Stomach (tissue), 8 donors: ENCODE measurements at regions not wholly inside any gene's neighbourhood (a gene's known extent, or its start where the extent isn't known, plus 50 kb on each side); places are given as distances from the start of the nearest gene placed in this dataset.

ENCODE experiments used
- DNase-seq, 2 donors: peaks; one replicate each; pipeline versions ENCODE4 v3.0.0 to v3.0.0-alpha.2; 2013 to 2019
- H3K27ac ChIP-seq, 5 donors: fragments of 200-600 bp in 4 of 5; sonication (generic) in 4 of 5; one replicate each; pipeline ENCODE4 v1.5.1; 2013 to 2019; ENCODE audit warnings: mild to moderate bottlenecking in 1 of 5, moderate library complexity in 1 of 5
- H3K27me3 ChIP-seq, 3 donors: fragments of 200-600 bp; sonication (generic); one replicate each; pipeline ENCODE4 v1.5.1; 2017 to 2019; ENCODE audit warnings: mixed run types in 1 of 3
- H3K36me3 ChIP-seq, 4 donors: fragments of 200-600 bp; sonication (generic); 1 replicate in 3 of 4; 2 replicates in 1 of 4; pipeline ENCODE4 v1.5.1; 2016 to 2019
- H3K4me1 ChIP-seq, 4 donors: fragments of 200-600 bp; sonication (generic); one replicate each; pipeline ENCODE4 v1.5.1; 2016 to 2019
- H3K4me3 ChIP-seq, 4 donors: fragments of 200-600 bp; sonication (generic) in 3 of 4; one replicate each; pipeline ENCODE4 v1.5.1; 2016 to 2019; ENCODE audit warnings: mild to moderate bottlenecking in 1 of 4
- H3K9me3 ChIP-seq, 4 donors: fragments of 200-600 bp; sonication (generic); one replicate each; pipeline ENCODE4 v1.5.1; 2016 to 2019
- CTCF ChIP-seq, 7 experiments: fragments of 450-650 bp in 4 of 7; fragments of 200-600 bp in 3 of 7; sonication (generic) in 3 of 7; IDR thresholded peaks; one replicate each; pipeline ENCODE4 v1.5.1; 2016 to 2019; ENCODE audit warnings: antibody characterized with exemption in 7 of 7, control low read depth in 2 of 7, mild to moderate bottlenecking in 1 of 7
- EP300 ChIP-seq: sonication (generic); formaldehyde crosslinking; IDR thresholded peaks from one replicate; pipeline ENCODE4 v1.6.1; 2017; ENCODE audit warnings: antibody characterized with exemption
- POLR2A ChIP-seq, 4 donors: fragments of 450-650 bp; IDR thresholded peaks; one replicate each; pipeline ENCODE4 v1.6.1; 2016; ENCODE audit warnings: antibody characterized with exemption in 4 of 4, control low read depth in 2 of 4, mild to moderate bottlenecking in 1 of 4, moderate library complexity in 1 of 4
- POLR2AphosphoS5 ChIP-seq, 3 donors: sonication (generic); formaldehyde crosslinking; IDR thresholded peaks; one replicate each; pipeline ENCODE4 v1.6.1; 2016; ENCODE audit warnings: antibody characterized with exemption in 3 of 3
- WGBS, 5 donors: extraction: QIAGEN DNeasy Blood & Tissue Kit in 3 of 5; methylation state at CpG; one replicate each; pipeline versions ENCODE4 v1.1.5 to v1.1.7; 2013 to 2018; 5-methylcytosine and 5-hydroxymethylcytosine counted together
- intact Hi-C: fragments of 100-400 bp; cut with DNase I; formaldehyde crosslinking; loops from one replicate; pipeline ENCODE4 v1.15.1; 2023; ENCODE audit warnings: low total_unique reads
- donor health status: healthy with polysubstance abuse.
- donor health status: Bipolar disorder and iron deficiency.
- donor health status: healthy.

- Histone ChIP-seq H3K4me3 (no peak overlapping the region), H3K9me3 (no peaks in the 10 kb centered on the region), H3K4me1 (no peaks in the 10 kb centered on the region), H3K27ac (no peak overlapping the region), H3K27me3 (no peaks in the 10 kb centered on the region), H3K36me3 (no peaks in the 10 kb centered on the region)
- intact Hi-C loops = no loop called here
- DNase-seq = no peak
- 84 to 89% (median 89%) methylated on average over 4 of the region's 4 CpGs for WGBS, 5 donors
- TF ChIP-seq POLR2A (IDR thresholded peaks at IDR 0.05) = no peak
- TF ChIP-seq CTCF (IDR thresholded peaks at IDR 0.05) = no peak
- TF ChIP-seq EP300 = no peak
- TF ChIP-seq POLR2AphosphoS5 (IDR thresholded peaks at IDR 0.05) = no peak
Measured at GRCh38 chr4:177562163-177562562, 119.9 kb upstream of the AGA start.

- H3K27ac ChIP-seq = no peak overlapping the region
- no peak overlapping the region for H3K4me3 ChIP-seq
- H3K4me1 ChIP-seq = no peaks in the 10 kb centered on the region
- TF ChIP-seq POLR2A (IDR thresholded peaks at IDR 0.05) (no peak), POLR2AphosphoS5 (IDR thresholded peaks at IDR 0.05) (no peak), EP300 (no peak), CTCF (IDR thresholded peaks at IDR 0.05) (no peak)
- intact Hi-C loops = no loop called here
- no peaks in the 10 kb centered on the region for H3K9me3 ChIP-seq
- no peak for DNase-seq
- H3K36me3 ChIP-seq = no peaks in the 10 kb centered on the region
- H3K27me3 ChIP-seq = no peaks in the 10 kb centered on the region
- 86 to 100% (median 93%) methylated on average over 1 of the region's 1 CpG for WGBS, 5 donors
Measured at GRCh38 chr4:177562859-177563258, 120.6 kb upstream of the AGA start.

DNA sequence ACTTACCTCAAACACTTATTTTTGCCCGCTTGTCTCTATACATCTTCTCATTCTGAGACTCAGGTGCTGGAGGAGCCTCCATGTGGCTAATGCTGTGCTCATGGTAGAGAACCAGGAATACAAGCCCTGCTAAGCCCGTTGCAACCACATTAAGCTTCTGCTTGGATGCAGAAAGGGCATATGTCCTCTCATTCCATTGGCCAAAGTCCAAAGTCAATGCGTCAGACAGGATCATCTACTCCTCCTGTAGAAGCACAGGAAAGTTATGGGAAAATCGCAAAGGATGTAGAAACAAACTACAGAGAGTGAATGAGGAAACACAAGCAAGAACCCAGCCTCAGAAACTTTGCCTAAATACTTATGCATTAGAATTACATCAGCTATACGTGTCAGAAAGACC, 124.5 kb upstream of the AGA start:
- intact Hi-C loops = no loop called here
- no peaks in the 10 kb centered on the region for H3K27me3 ChIP-seq
- 66 to 73% (median 67%) methylated on average over 5 of the region's 5 CpGs for WGBS, 5 donors
- H3K4me3 ChIP-seq = no peak overlapping the region
- H3K9me3 ChIP-seq = no peaks in the 10 kb centered on the region
- no peak overlapping the region for H3K27ac ChIP-seq
- no peaks in the 10 kb centered on the region for H3K36me3 ChIP-seq
- H3K4me1 ChIP-seq = peaks cover 0 to 7% (median 0%) of the 10 kb centered on the region in 4 donors
- DNase-seq = no peak
- no peak for TF ChIP-seq CTCF (IDR thresholded peaks at IDR 0.05)

GRCh38 chr4:177568931-177569330, 126.7 kb upstream of the AGA start:
- intact Hi-C loops = no loop called here
- WGBS, 5 donors = 79 to 88% (median 82%) methylated on average over 3 of the region's 3 CpGs
- TF ChIP-seq EP300 (no peak), POLR2A (IDR thresholded peaks at IDR 0.05) (no peak), POLR2AphosphoS5 (IDR thresholded peaks at IDR 0.05) (no peak), CTCF (IDR thresholded peaks at IDR 0.05) (no peak)
- Histone ChIP-seq H3K27me3 (no peaks in the 10 kb centered on the region), H3K4me1 (peaks cover 0 to 7% (median 0%) of the 10 kb centered on the region in 4 donors), H3K9me3 (no peaks in the 10 kb centered on the region), H3K4me3 (no peak overlapping the region), H3K36me3 (no peaks in the 10 kb centered on the region), H3K27ac (no peak overlapping the region)
- no peak for DNase-seq
